HEK293 (cell line): ENCODE measurements at regions not wholly inside any gene's neighbourhood (a gene's known extent, or its start where the extent isn't known, plus 50 kb on each side); places are given as distances from the start of the nearest gene placed in this dataset.
A peak's percentile ranks its signal among the peaks of the same experiment; 100 is the strongest.

Experiments
- CTCF ChIA-PET: fragments of 350-600 bp; formaldehyde crosslinking; extraction: SDS; loops from one replicate; lab custom pipeline; 2021; ENCODE audit warnings: antibody characterized with exemption; lab: Yijun Ruan, JAX
- POLR2A ChIA-PET: fragments of 300-600 bp; formaldehyde crosslinking; extraction: SDS; loops from one replicate; lab custom pipeline; 2020; ENCODE audit warnings: antibody characterized with exemption, inconsistent platforms; lab: Yijun Ruan, JAX
- H3K27ac ChIP-seq: fragments of 200-500 bp; sonication (Bioruptor generic); 2 replicates; pipeline ENCODE4 v1.5.1; 2014; ENCODE audit warnings: low read depth, low read length, control low read depth, inconsistent platforms; ENCODE audit errors: extremely low read depth
- H3K36me3 ChIP-seq, 2 experiments: fragments of 200-500 bp in 1 of 2; sonication (Bioruptor generic) in 1 of 2; 1 replicate in 1 of 2; 2 replicates in 1 of 2; pipeline ENCODE4 v1.5.1; 2014 to 2017; ENCODE audit warnings: inconsistent platforms in 2 of 2, low read length in 2 of 2; ENCODE audit not compliant: control insufficient read depth in 2 of 2, insufficient read depth in 1 of 2
- H3K4me1 ChIP-seq: fragments of 200-500 bp; sonication (Bioruptor generic); 2 replicates; pipeline ENCODE4 v1.5.1; 2014; ENCODE audit warnings: mild to moderate bottlenecking, low read length, inconsistent platforms; ENCODE audit not compliant: control insufficient read depth, insufficient read depth
- H3K4me3 ChIP-seq: 2 replicates; pipeline ENCODE4 v1.5.1; 2011; ENCODE audit warnings: low read depth, mild to moderate bottlenecking, control low read depth, low read length, moderate library complexity
- H3K9me3 ChIP-seq: fragments of 200-500 bp; sonication (Bioruptor generic); 2 replicates; pipeline ENCODE4 v1.5.1; 2014; ENCODE audit warnings: low read depth, low read length, inconsistent platforms; ENCODE audit not compliant: control insufficient read depth, insufficient read depth
- AEBP2 ChIP-seq: fragments of 450-650 bp; formaldehyde crosslinking; IDR thresholded peaks from 2 replicates; pipeline ENCODE4 v1.5.1; 2016; ENCODE audit warnings: missing biosample characterization, missing genetic modification characterization, borderline replicate concordance
- GFI1B ChIP-seq: fragments of 450-650 bp; formaldehyde crosslinking; IDR thresholded peaks from 2 replicates; pipeline ENCODE4 v1.5.1; 2016; ENCODE audit warnings: missing biosample characterization, missing genetic modification characterization
- KLF10 ChIP-seq: fragments of 450-650 bp; IDR thresholded peaks from 2 replicates; pipeline ENCODE4 v1.5.1; 2018; ENCODE audit warnings: missing biosample characterization, mild to moderate bottlenecking, missing genetic modification characterization
- RBAK ChIP-seq: fragments of 450-650 bp; formaldehyde crosslinking; IDR thresholded peaks from 2 replicates; pipeline ENCODE4 v1.5.1; 2016; ENCODE audit warnings: missing biosample characterization, missing genetic modification characterization
- TRIM28 ChIP-seq: IDR thresholded peaks from 2 replicates; pipeline ENCODE4 v1.6.1; 2011; ENCODE audit warnings: low read length, control low read depth, borderline replicate concordance
- ZNF19 ChIP-seq: fragments of 450-650 bp; formaldehyde crosslinking; IDR thresholded peaks from 2 replicates; pipeline ENCODE4; 2016; ENCODE audit warnings: missing biosample characterization, missing genetic modification characterization, low read depth
- ZNF223 ChIP-seq: fragments of 450-650 bp; formaldehyde crosslinking; IDR thresholded peaks from 2 replicates; pipeline ENCODE4 v1.5.1; 2016; ENCODE audit warnings: missing biosample characterization, missing genetic modification characterization
- ZNF274 ChIP-seq, 2 experiments: fragments of 200-500 bp in 1 of 2; fragments of 450-650 bp in 1 of 2; sonication (Bioruptor generic) in 1 of 2; formaldehyde crosslinking in 1 of 2; IDR thresholded peaks; 2 replicates each; pipeline versions ENCODE4 v1.5.1 to v1.6.1; 2014 to 2016; ENCODE audit warnings: borderline replicate concordance in 1 of 2, inconsistent platforms in 1 of 2, low read length in 1 of 2, missing biosample characterization in 1 of 2, missing genetic modification characterization in 1 of 2
- ZNF394 ChIP-seq: fragments of 450-650 bp; formaldehyde crosslinking; IDR thresholded peaks from 2 replicates; pipeline ENCODE4 v1.5.1; 2016; ENCODE audit warnings: missing biosample characterization, missing genetic modification characterization, mild to moderate bottlenecking, moderate library complexity, borderline replicate concordance
- ZNF518A ChIP-seq: fragments of 450-650 bp; formaldehyde crosslinking; conservative IDR thresholded peaks from 2 replicates; pipeline ENCODE4 v1.5.1; 2016; ENCODE audit warnings: low read depth, missing biosample characterization, missing genetic modification characterization
- ZNF555 ChIP-seq: fragments of 450-650 bp; formaldehyde crosslinking; conservative IDR thresholded peaks from 2 replicates; pipeline ENCODE4 v1.5.1; 2017; ENCODE audit warnings: missing biosample characterization, mild to moderate bottlenecking, missing genetic modification characterization, inconsistent platforms
- ZNF561 ChIP-seq: fragments of 450-650 bp; IDR thresholded peaks from 2 replicates; pipeline ENCODE4 v1.5.1; 2018; ENCODE audit warnings: missing biosample characterization, missing genetic modification characterization, borderline replicate concordance
- ZNF585B ChIP-seq: fragments of 450-650 bp; formaldehyde crosslinking; IDR thresholded peaks from 2 replicates; pipeline ENCODE4 v1.5.1; 2016; ENCODE audit warnings: missing biosample characterization, missing genetic modification characterization
- ZNF623 ChIP-seq: fragments of 450-650 bp; formaldehyde crosslinking; IDR thresholded peaks from 2 replicates; pipeline ENCODE4 v1.5.1; 2016; ENCODE audit warnings: missing biosample characterization, missing genetic modification characterization
- ZNF837 ChIP-seq: fragments of 450-650 bp; formaldehyde crosslinking; IDR thresholded peaks from 2 replicates; pipeline ENCODE4 v1.5.1; 2016; ENCODE audit warnings: missing biosample characterization, missing genetic modification characterization
- TF ChIP-seq, protein P1 (sequence below): fragments of 450-650 bp; formaldehyde crosslinking; IDR thresholded peaks from 2 replicates; pipeline ENCODE4 v1.5.1; 2016; ENCODE audit warnings: missing biosample characterization, missing genetic modification characterization
- TF ChIP-seq, protein P2 (sequence below): fragments of 450-650 bp; formaldehyde crosslinking; IDR thresholded peaks from 2 replicates; pipeline ENCODE4 v1.5.1; 2016; ENCODE audit warnings: missing biosample characterization, missing genetic modification characterization
- TF ChIP-seq, protein P3 (sequence below): fragments of 450-650 bp; formaldehyde crosslinking; IDR thresholded peaks from 2 replicates; pipeline ENCODE4 v1.5.1; 2016; ENCODE audit warnings: missing biosample characterization, missing genetic modification characterization, low read depth

- POLR2A ChIA-PET, result no interaction called here
- no peaks in the 10 kb centered on the region for H3K36me3 ChIP-seq
- CTCF ChIA-PET, result interaction anchor here (0.6 to 1.3 kb wide), 5 partner anchors 41 to 719 kb away, joined by 3 to 9 read pairs (median 4); no protein-coding TSS in a partner anchor
- H3K9me3 ChIP-seq, result no peaks in the 10 kb centered on the region
- TF ChIP-seq ZNF623 (tag by site-specific recombination), result no peak
- TF ChIP-seq, protein P1, sequence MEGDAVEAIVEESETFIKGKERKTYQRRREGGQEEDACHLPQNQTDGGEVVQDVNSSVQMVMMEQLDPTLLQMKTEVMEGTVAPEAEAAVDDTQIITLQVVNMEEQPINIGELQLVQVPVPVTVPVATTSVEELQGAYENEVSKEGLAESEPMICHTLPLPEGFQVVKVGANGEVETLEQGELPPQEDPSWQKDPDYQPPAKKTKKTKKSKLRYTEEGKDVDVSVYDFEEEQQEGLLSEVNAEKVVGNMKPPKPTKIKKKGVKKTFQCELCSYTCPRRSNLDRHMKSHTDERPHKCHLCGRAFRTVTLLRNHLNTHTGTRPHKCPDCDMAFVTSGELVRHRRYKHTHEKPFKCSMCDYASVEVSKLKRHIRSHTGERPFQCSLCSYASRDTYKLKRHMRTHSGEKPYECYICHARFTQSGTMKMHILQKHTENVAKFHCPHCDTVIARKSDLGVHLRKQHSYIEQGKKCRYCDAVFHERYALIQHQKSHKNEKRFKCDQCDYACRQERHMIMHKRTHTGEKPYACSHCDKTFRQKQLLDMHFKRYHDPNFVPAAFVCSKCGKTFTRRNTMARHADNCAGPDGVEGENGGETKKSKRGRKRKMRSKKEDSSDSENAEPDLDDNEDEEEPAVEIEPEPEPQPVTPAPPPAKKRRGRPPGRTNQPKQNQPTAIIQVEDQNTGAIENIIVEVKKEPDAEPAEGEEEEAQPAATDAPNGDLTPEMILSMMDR (tag by site-specific recombination), result 0 out of 2 replicates have a peak, but pooled peaks have one; percentile 33
- TF ChIP-seq, all 188 proteins: peak for 1
- H3K4me3 ChIP-seq, result no peak overlapping the region
- no peak overlapping the region for H3K27ac ChIP-seq
- no peaks in the 10 kb centered on the region for H3K4me1 ChIP-seq
Measured at GRCh38 chr2:59584958-59585357, 968.5 kb downstream of the BCL11A start.

DNA sequence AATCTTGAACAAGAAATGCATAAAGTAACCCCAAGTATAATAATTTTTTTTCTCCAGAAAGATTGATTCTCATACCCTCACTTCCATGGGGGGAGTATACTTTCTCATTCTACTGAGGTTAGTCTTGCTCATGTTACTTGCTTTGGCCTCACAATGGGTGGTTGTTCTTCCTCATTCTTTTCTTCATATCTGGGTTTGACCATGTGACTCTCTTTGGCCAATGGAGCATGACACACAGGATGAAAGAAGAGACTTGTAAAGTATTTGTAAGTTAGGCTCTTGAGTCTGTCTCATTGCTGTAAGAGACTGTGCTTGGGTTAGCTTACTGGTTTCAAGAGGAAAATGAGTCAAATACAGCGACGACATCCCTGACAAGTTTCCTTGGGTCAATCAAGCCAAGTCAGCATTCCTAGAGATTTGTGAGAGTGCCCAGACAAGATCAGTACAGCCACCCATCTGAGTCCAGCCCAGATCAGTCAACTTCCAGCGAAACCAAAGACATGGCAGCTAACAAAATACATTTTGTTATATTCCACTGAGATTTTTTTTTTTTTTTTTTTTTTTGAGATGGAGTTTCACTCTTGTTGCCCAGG, 970.2 kb downstream of the BCL11A start:
- no peaks in the 10 kb centered on the region for H3K9me3 ChIP-seq
- ChIA-PET CTCF (no interaction called here), POLR2A (no interaction called here)
- no peaks in the 10 kb centered on the region for H3K4me1 ChIP-seq
- H3K4me3 ChIP-seq, result no peak overlapping the region
- H3K36me3 ChIP-seq, result no peaks in the 10 kb centered on the region
- TF ChIP-seq KLF10 (no peak), ZNF394 (tag by site-specific recombination) (no peak), ZNF555 (tag by site-specific recombination) (no peak), ZNF585B (tag by site-specific recombination) (no peak), ZNF19 (tag by site-specific recombination) (no peak)
- TF ChIP-seq, protein P2, sequence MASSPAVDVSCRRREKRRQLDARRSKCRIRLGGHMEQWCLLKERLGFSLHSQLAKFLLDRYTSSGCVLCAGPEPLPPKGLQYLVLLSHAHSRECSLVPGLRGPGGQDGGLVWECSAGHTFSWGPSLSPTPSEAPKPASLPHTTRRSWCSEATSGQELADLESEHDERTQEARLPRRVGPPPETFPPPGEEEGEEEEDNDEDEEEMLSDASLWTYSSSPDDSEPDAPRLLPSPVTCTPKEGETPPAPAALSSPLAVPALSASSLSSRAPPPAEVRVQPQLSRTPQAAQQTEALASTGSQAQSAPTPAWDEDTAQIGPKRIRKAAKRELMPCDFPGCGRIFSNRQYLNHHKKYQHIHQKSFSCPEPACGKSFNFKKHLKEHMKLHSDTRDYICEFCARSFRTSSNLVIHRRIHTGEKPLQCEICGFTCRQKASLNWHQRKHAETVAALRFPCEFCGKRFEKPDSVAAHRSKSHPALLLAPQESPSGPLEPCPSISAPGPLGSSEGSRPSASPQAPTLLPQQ (tag by site-specific recombination), result no peak
- no peak overlapping the region for H3K27ac ChIP-seq

DNA sequence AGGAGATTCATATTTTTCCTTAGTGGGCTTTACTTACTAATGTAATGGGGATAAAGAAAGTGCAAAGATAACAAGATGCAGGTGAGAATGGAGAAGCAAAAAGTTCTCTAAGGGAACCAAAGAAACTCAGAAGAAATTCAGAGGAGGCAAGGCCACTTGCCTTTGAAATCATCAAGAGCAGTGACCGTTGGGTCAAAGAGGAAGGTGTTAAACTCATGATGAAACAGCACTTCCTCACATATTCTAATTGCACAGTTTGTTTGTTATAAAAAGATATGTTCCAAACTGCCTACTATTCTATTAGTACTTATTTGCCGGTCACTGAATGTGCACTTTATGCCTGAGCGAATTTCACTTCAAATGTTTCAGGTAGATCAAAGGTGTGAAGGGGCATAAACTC, 975.1 kb downstream of the BCL11A start:
- POLR2A ChIA-PET, result no interaction called here
- CTCF ChIA-PET, result no interaction called here
- TF ChIP-seq ZNF561 (tag by site-specific recombination) (no peak), RBAK (no peak), ZNF223 (no peak), ZNF518A (tag by site-specific recombination) (no peak), ZNF837 (no peak), GFI1B (tag by site-specific recombination) (no peak), KLF10 (no peak), ZNF274 (IDR thresholded peaks at IDR 0.05; ENCODE audit: low read length) (no peak), ZNF274 (tag by site-specific recombination; IDR thresholded peaks at IDR 0.05; ENCODE audit: borderline replicate concordance) (no peak), TRIM28 (no peak), AEBP2 (no peak)
- TF ChIP-seq, protein P3, sequence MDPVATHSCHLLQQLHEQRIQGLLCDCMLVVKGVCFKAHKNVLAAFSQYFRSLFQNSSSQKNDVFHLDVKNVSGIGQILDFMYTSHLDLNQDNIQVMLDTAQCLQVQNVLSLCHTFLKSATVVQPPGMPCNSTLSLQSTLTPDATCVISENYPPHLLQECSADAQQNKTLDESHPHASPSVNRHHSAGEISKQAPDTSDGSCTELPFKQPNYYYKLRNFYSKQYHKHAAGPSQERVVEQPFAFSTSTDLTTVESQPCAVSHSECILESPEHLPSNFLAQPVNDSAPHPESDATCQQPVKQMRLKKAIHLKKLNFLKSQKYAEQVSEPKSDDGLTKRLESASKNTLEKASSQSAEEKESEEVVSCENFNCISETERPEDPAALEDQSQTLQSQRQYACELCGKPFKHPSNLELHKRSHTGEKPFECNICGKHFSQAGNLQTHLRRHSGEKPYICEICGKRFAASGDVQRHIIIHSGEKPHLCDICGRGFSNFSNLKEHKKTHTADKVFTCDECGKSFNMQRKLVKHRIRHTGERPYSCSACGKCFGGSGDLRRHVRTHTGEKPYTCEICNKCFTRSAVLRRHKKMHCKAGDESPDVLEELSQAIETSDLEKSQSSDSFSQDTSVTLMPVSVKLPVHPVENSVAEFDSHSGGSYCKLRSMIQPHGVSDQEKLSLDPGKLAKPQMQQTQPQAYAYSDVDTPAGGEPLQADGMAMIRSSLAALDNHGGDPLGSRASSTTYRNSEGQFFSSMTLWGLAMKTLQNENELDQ (tag by site-specific recombination), result no peak

More for the DNA sequence above, 975.1 kb downstream of the BCL11A start:
- Histone ChIP-seq H3K9me3 (no peaks in the 10 kb centered on the region), H3K4me3 (no peak overlapping the region), H3K4me1 (no peaks in the 10 kb centered on the region), H3K36me3 (no peaks in the 10 kb centered on the region), H3K27ac (no peak overlapping the region)
